Lower lobe of right lung (tissue), 2 donors: ENCODE measurements at regions not wholly inside any gene's neighbourhood (a gene's known extent, or its start where the extent isn't known, plus 50 kb on each side); places are given as distances from the start of the nearest gene placed in this dataset.

Experiments
- ATAC-seq, 2 donors: fragments of 200-7000 bp; cut with Tn5 transposase; one replicate each; pipeline ENCODE4 v1.9.1; 2020 to 2022; ENCODE audit warnings: mild to moderate bottlenecking in 2 of 2, moderate library complexity in 2 of 2
- DNase-seq: peaks from one replicate; pipeline ENCODE4 v3.0.0-alpha.2; 2020
- H3K27ac ChIP-seq: fragments of 200-600 bp; one replicate; pipeline ENCODE4 v1.8.0; 2022
- H3K27me3 ChIP-seq: fragments of 200-600 bp; one replicate; pipeline ENCODE4 v1.8.0; 2022; ENCODE audit warnings: low read depth
- H3K36me3 ChIP-seq: fragments of 200-600 bp; one replicate; pipeline ENCODE4 v1.8.0; 2022; ENCODE audit warnings: mild to moderate bottlenecking
- H3K4me1 ChIP-seq: fragments of 200-600 bp; one replicate; pipeline ENCODE4 v1.8.0; 2022
- H3K4me3 ChIP-seq: fragments of 200-600 bp; one replicate; pipeline ENCODE4 v1.8.0; 2022; ENCODE audit warnings: mild to moderate bottlenecking
- H3K9me3 ChIP-seq: fragments of 200-600 bp; one replicate; pipeline ENCODE4 v1.8.0; 2022
- intact Hi-C: fragments of 100-400 bp; cut with DNase I; formaldehyde crosslinking; loops from one replicate; pipeline ENCODE4 v1.11.0; 2022
- TF ChIP-seq, protein P1 (sequence below): fragments of 200-600 bp; IDR thresholded peaks from one replicate; pipeline ENCODE4 v1.8.0; 2022; ENCODE audit warnings: antibody characterized with exemption, mild to moderate bottlenecking
- donor health status: DM: no; HTN: yes; CAD: no; lungs with severe emphysema.

DNA sequence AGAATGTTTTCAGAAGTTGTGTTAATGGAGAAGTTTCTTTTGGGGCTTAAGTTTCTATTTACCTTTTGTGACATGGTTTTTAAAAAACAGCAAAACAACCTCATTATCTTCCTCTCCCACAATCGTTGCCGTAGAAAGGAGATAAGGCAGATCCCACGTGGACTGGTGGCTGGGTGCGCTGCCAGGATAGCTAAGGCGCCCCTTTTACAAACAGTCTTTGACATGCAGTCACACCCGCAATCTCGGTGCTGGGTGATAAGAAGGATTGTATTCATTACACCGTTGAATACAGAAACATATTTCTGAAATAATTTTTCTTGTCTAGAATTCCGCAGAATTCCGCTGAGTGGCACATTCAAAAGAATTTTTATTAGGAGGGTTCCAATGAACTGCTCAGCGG, 271.1 kb downstream of the UQCRFS1 start:
- Histone ChIP-seq H3K4me3 (no peak overlapping the region), H3K27me3 (no peaks in the 10 kb centered on the region), H3K27ac (no peak overlapping the region), H3K4me1 (no peaks in the 10 kb centered on the region), H3K36me3 (no peaks in the 10 kb centered on the region), H3K9me3 (no peaks in the 10 kb centered on the region)
- intact Hi-C loops = no loop called here
- ATAC-seq (no peak), DNase-seq (no peak)
- TF ChIP-seq, protein P1, sequence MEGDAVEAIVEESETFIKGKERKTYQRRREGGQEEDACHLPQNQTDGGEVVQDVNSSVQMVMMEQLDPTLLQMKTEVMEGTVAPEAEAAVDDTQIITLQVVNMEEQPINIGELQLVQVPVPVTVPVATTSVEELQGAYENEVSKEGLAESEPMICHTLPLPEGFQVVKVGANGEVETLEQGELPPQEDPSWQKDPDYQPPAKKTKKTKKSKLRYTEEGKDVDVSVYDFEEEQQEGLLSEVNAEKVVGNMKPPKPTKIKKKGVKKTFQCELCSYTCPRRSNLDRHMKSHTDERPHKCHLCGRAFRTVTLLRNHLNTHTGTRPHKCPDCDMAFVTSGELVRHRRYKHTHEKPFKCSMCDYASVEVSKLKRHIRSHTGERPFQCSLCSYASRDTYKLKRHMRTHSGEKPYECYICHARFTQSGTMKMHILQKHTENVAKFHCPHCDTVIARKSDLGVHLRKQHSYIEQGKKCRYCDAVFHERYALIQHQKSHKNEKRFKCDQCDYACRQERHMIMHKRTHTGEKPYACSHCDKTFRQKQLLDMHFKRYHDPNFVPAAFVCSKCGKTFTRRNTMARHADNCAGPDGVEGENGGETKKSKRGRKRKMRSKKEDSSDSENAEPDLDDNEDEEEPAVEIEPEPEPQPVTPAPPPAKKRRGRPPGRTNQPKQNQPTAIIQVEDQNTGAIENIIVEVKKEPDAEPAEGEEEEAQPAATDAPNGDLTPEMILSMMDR = no peak

DNA sequence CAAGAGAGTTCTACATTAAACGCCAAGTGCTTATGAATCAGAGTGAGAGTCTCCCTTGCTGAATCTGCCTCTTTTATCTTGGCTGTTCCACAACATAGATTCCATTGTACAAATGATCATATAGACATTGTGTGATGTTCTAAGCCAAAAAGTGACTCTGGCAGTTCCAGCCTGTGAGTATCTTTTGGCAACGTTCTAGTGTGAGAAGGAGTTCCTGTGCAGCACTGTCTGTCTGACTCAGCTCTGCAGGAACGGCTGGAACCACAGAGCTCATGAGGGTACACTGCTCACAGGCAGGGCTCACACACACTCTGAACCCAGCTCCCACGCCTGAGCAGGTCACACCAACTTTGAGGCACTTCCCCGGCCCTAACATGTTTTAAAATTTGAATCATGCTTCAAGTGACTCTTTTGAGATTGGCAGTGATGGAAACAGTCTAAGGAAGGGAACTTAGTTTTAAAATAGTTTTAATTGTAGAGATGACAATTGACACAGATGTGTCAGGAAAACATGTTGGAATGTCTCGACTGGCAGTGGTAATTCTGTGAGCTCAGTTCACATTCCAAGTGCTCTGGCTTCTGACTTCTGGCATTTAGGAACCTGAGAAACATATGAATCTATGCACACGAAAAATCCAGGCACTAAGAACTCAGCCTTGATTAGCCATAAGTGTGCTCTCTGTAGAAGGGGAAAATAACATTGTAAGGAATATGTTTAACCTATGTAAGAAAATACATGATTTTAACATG, 272.0 kb downstream of the UQCRFS1 start:
- intact Hi-C loops = no loop called here
- no peaks in the 10 kb centered on the region for H3K36me3 ChIP-seq
- H3K27ac ChIP-seq = no peak overlapping the region
- DNase-seq (no peak), ATAC-seq (no peak)
- TF ChIP-seq, protein P1 = no peak
- no peaks in the 10 kb centered on the region for H3K27me3 ChIP-seq
- H3K9me3 ChIP-seq = no peaks in the 10 kb centered on the region
- H3K4me1 ChIP-seq = no peaks in the 10 kb centered on the region
- no peak overlapping the region for H3K4me3 ChIP-seq

DNA sequence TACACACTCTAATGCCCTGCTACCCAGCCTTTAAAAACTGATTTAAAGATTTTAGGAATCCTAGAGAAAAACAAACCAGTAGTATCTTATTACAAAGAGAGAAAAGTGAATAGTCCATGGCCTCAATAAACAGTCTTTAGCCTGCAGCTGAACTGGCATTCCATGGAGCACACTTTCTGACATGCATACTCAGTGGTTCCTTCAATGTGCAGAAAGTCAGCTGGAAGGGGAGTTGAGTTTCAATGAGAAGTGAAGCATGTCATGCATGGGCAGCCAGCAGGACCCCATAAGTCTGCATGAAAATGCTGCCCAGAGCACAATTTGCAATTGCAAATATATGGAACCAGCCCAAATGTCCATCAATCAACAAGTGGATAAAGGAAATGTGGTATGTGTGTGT, 273.7 kb downstream of the UQCRFS1 start:
- TF ChIP-seq, protein P1 = no peak
- H3K9me3 ChIP-seq = no peaks in the 10 kb centered on the region
- H3K4me1 ChIP-seq = no peaks in the 10 kb centered on the region
- DNase-seq (no peak), ATAC-seq (no peak)
- H3K27ac ChIP-seq = no peak overlapping the region
- H3K4me3 ChIP-seq = no peak overlapping the region
- H3K36me3 ChIP-seq = no peaks in the 10 kb centered on the region
- intact Hi-C loops = no loop called here
- H3K27me3 ChIP-seq = no peaks in the 10 kb centered on the region

DNA sequence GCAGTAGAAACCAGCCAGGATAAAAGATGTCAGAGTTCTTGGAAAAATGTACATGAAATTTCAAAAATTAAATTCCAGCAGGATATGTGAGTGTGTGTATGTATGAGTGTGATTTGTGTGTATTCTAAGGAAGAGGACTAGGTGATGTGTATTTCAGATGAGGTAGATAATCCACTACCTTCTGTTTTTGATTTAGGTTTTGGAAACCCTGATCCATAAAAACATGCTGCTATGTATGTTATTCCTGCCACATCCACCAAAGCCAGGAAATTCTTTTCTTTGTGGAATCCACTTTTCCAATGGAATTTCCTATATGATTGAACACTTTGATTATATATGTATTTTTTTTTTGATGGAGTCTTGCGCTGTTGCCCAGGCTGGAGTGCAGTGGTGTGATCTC, 276.9 kb downstream of the UQCRFS1 start:
- TF ChIP-seq, protein P1 = no peak
- Histone ChIP-seq H3K27me3 (no peaks in the 10 kb centered on the region), H3K27ac (no peak overlapping the region), H3K36me3 (no peaks in the 10 kb centered on the region), H3K9me3 (no peaks in the 10 kb centered on the region), H3K4me3 (no peak overlapping the region), H3K4me1 (no peaks in the 10 kb centered on the region)
- ATAC-seq (no peak), DNase-seq (no peak)
- intact Hi-C loops = no loop called here

- Histone ChIP-seq H3K27ac (no peak overlapping the region), H3K4me1 (no peaks in the 10 kb centered on the region), H3K36me3 (no peaks in the 10 kb centered on the region), H3K27me3 (no peaks in the 10 kb centered on the region), H3K4me3 (no peak overlapping the region), H3K9me3 (no peaks in the 10 kb centered on the region)
- TF ChIP-seq, protein P1 = no peak
- intact Hi-C loops = no loop called here
- DNase-seq (no peak), ATAC-seq (no peak)
Observed at GRCh38 chr19:28934631-28935030, 278.3 kb downstream of the UQCRFS1 start.
